HepG2 (cell line): ENCODE measurements at regions not wholly inside any gene's neighbourhood (a gene's known extent, or its start where the extent isn't known, plus 50 kb on each side); places are given as distances from the start of the nearest gene placed in this dataset.

Experiments
- ATAC-seq: fragments of 200-7000 bp; cut with Tn5 transposase; 3 replicates; pipeline ENCODE4 v1.9.1; 2020; ENCODE audit warnings: mild to moderate bottlenecking, moderate library complexity
- BruUV-seq: library from RNA; stranded (reverse); fragments of 400-500 nt; replicated peaks from 2 replicates; lab custom pipeline; 2021; lab: Mats Ljungman, UMichigan
- CTCF ChIA-PET: fragments of 300-600 bp; formaldehyde crosslinking; extraction: SDS; loops from one replicate; lab custom pipeline; 2021; ENCODE audit warnings: low total read pairs, inconsistent platforms, low intra/inter-chr PET ratio; lab: Yijun Ruan, JAX
- POLR2A ChIA-PET: fragments of 350-600 bp; sonication (Branson Sonifier 250); formaldehyde crosslinking; loops from one replicate; lab custom pipeline; 2020; ENCODE audit warnings: antibody characterized with exemption, inconsistent platforms; lab: Yijun Ruan, JAX
- DNase-seq: peaks from one replicate; pipeline ENCODE4 v3.0.0-alpha.2; 2015; ENCODE audit warnings: low spot score
- FAIRE-seq: peaks from 3 replicates; lab custom pipeline; 2011; peaks lifted over from hg19 to GRCh38; lab: Jason Lieb, UNC
- H2AFZ ChIP-seq: one replicate; pipeline ENCODE4 v1.6.1; 2011; ENCODE audit warnings: low read length, inconsistent platforms
- H3K27ac ChIP-seq: fragments of 300-600 bp; 3 replicates; pipeline ENCODE4 v1.8.0; 2011; ENCODE audit warnings: mixed run types, mild to moderate bottlenecking, mixed read lengths, low read length, inconsistent platforms; ENCODE audit not compliant: insufficient read depth; ENCODE audit errors: extremely low read length
- H3K27me3 ChIP-seq, 2 experiments: fragments of 200-600 bp in 1 of 2; 2 replicates in 1 of 2; 3 replicates in 1 of 2; pipeline versions ENCODE4 v1.6.0 to v1.8.0; 2011; ENCODE audit warnings: low read length in 2 of 2, mild to moderate bottlenecking in 2 of 2, moderate library complexity in 2 of 2, inconsistent platforms in 1 of 2; ENCODE audit not compliant: insufficient read depth in 2 of 2, control insufficient read depth in 1 of 2
- H3K36me3 ChIP-seq, 2 experiments: fragments of 200-600 bp in 1 of 2; replicated peaks in 1 of 2; 2 replicates in 1 of 2; 3 replicates in 1 of 2; pipeline versions ENCODE4 v1.5.1 to v1.8.0; 2011; ENCODE audit warnings: low read length in 2 of 2, inconsistent platforms in 1 of 2; ENCODE audit not compliant: insufficient read depth in 2 of 2, control insufficient read depth in 1 of 2
- H3K4me1 ChIP-seq: 2 replicates; pipeline ENCODE4 v1.5.1; 2012; ENCODE audit warnings: low read length, inconsistent platforms; ENCODE audit not compliant: insufficient read depth
- H3K4me2 ChIP-seq: 2 replicates; pipeline ENCODE4 v1.6.0; 2011; ENCODE audit warnings: low read depth, low read length, inconsistent platforms
- H3K4me3 ChIP-seq, 3 experiments: fragments of 200-600 bp in 1 of 3; sonication (generic), shearing (Covaris generic) in 1 of 3; replicated peaks in 1 of 3; 2 replicates each; pipeline ENCODE4 v1.5.1; 2011 to 2016; ENCODE audit warnings: low read length in 3 of 3, inconsistent platforms in 2 of 3, low read depth in 2 of 3, mild to moderate bottlenecking in 2 of 3, control low read depth in 1 of 3, mixed read lengths in 1 of 3; ENCODE audit not compliant: insufficient read depth in 1 of 3
- H3K79me2 ChIP-seq: one replicate; pipeline ENCODE4 v1.6.1; 2011; ENCODE audit warnings: low read length, inconsistent platforms; ENCODE audit not compliant: insufficient read depth
- H3K9ac ChIP-seq: 2 replicates; pipeline ENCODE4 v1.6.0; 2011; ENCODE audit warnings: mild to moderate bottlenecking, low read depth, low read length, inconsistent platforms; ENCODE audit not compliant: insufficient read depth
- H3K9me3 ChIP-seq: 2 replicates; pipeline ENCODE4 v1.5.1; 2012; ENCODE audit warnings: mild to moderate bottlenecking, low read length
- H4K20me1 ChIP-seq: 2 replicates; pipeline ENCODE4 v1.6.0; 2011; ENCODE audit warnings: inconsistent platforms, mild to moderate bottlenecking, low read length, moderate library complexity; ENCODE audit not compliant: insufficient read depth
- KAT2B ChIP-seq: fragments of 150-350 bp; IDR thresholded peaks from 2 replicates; pipeline ENCODE4 v1.6.1; 2014; ENCODE audit warnings: low read depth, low read length, borderline replicate concordance
- ZNF530 ChIP-seq: sonication (generic); formaldehyde crosslinking; IDR thresholded peaks from 2 replicates; pipeline ENCODE4 v1.5.0; 2020; ENCODE audit warnings: low read depth, mild to moderate bottlenecking, missing genetic modification reagents
- WGBS: methylation state at CpG from one replicate; pipeline ENCODE4 v1.1.6; 2017; ENCODE audit warnings: low lambda C conversion rate; 5-methylcytosine and 5-hydroxymethylcytosine counted together
- in situ Hi-C: cut with HindIII; loops from 2 replicates; pipeline ENCODE4 v1.10.0; 2017; ENCODE audit warnings: low pct_unique_long_range_greater_than_20kb; ENCODE audit not compliant: extremely low pct_ligation_motif_present
- intact Hi-C: fragments of 100-400 bp; cut with micrococcal nuclease; formaldehyde crosslinking; loops from one replicate; pipeline ENCODE4 v1.10.0; 2022; ENCODE audit not compliant: unreplicated experiment
- TF ChIP-seq, protein P1 (sequence below): sonication (generic); formaldehyde crosslinking; IDR thresholded peaks from 2 replicates; pipeline ENCODE4 v1.4.0; 2020; ENCODE audit warnings: mild to moderate bottlenecking, missing genetic modification reagents
- TF ChIP-seq, protein P2 (sequence below): IDR thresholded peaks from 2 replicates; pipeline ENCODE4 v1.6.1; 2016; ENCODE audit warnings: missing compliant biosample characterization, missing genetic modification reagents, borderline replicate concordance
- TF ChIP-seq, protein P3 (sequence below): sonication (generic); formaldehyde crosslinking; IDR thresholded peaks from 2 replicates; pipeline ENCODE4 v1.9.0; 2021; ENCODE audit warnings: missing genetic modification reagents, mild to moderate bottlenecking, borderline replicate concordance

DNA sequence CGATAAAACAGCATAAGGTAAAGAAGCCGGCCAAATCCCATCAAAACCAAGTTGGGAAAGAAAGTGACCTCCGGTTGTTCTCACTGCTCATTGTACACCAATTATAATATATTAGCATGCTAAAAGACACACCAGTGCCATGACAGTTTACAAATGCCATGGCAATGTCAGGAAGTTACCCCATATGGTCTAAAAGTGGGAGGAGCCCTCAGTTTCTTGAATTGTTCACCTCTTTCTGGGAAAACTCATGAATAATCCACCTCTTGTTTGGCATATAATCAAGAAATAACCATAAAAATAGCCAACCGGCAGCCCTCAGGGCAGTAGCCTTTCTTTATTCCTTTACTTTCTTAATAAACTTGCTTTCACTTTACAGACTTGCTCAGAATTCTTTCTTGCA, 544.9 kb upstream of the SETBP1 start:
- H3K27me3 ChIP-seq = no peaks in the 10 kb centered on the region
- no peak overlapping the region for H2AFZ ChIP-seq
- no peak overlapping the region for H3K9ac ChIP-seq
- no peak for ATAC-seq
- no TSS peak for BruUV-seq
- H3K79me2 ChIP-seq = no peaks in the 10 kb centered on the region
- in situ Hi-C loops = no loop called here
- FAIRE-seq = no peak
- H3K4me2 ChIP-seq = no peak overlapping the region
- DNase-seq = no peak
- POLR2A ChIA-PET = no interaction called here
- intact Hi-C loops = loop anchor here (10.0 kb wide), 1 partner anchor 1249 kb away; no protein-coding TSS in a partner anchor
- no peak overlapping the region for H3K4me3 ChIP-seq
- no peaks in the 10 kb centered on the region for H3K36me3 ChIP-seq
- no peaks in the 10 kb centered on the region; the same call in 1 of the 2 replicates for H3K9me3 ChIP-seq
- H3K4me1 ChIP-seq = no peaks in the 10 kb centered on the region
- H3K27ac ChIP-seq = no peak overlapping the region
- TF ChIP-seq, protein P1, sequence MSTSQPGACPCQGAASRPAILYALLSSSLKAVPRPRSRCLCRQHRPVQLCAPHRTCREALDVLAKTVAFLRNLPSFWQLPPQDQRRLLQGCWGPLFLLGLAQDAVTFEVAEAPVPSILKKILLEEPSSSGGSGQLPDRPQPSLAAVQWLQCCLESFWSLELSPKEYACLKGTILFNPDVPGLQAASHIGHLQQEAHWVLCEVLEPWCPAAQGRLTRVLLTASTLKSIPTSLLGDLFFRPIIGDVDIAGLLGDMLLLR (CRISPR knock-in tag) = no peak
- TF ChIP-seq, protein P2, sequence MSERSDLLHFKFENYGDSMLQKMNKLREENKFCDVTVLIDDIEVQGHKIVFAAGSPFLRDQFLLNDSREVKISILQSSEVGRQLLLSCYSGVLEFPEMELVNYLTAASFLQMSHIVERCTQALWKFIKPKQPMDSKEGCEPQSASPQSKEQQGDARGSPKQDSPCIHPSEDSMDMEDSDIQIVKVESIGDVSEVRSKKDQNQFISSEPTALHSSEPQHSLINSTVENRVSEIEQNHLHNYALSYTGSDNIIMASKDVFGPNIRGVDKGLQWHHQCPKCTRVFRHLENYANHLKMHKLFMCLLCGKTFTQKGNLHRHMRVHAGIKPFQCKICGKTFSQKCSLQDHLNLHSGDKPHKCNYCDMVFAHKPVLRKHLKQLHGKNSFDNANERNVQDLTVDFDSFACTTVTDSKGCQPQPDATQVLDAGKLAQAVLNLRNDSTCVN (CRISPR knock-in tag) = no peak
- TF ChIP-seq, all 625 proteins: peak for 0
- H4K20me1 ChIP-seq = no peaks in the 10 kb centered on the region
- CTCF ChIA-PET = no interaction called here
- WGBS = 62% methylated on average over 4 of the region's 4 CpGs

DNA sequence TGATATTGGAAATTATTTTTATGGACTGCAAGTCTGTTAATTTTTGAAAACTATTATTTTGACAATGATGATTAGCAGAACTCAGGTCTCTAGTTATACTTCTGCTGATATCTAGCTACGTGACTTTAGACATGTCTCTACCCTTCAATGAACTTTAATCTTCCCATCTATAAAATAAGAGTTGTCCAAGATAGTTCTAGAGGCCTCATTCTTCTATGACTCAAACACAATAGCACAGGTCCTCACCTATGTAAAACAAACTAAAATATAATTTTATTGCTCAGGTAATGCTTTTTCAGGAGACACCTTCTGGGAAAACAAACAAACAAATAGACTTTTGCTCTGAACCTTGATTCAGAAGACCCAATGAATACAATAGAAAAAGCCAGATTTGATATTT, 544.4 kb upstream of the SETBP1 start:
- in situ Hi-C loops (no loop called here), intact Hi-C loops (loop anchor here (10.0 kb wide), 1 partner anchor 1248 kb away; no protein-coding TSS in a partner anchor)
- no peak for ATAC-seq

More for the DNA sequence above, 544.4 kb upstream of the SETBP1 start:
- DNase-seq = no peak
- ChIA-PET CTCF (no interaction called here), POLR2A (no interaction called here)
- no TSS peak for BruUV-seq
- Histone ChIP-seq H3K79me2 (no peaks in the 10 kb centered on the region), H4K20me1 (no peaks in the 10 kb centered on the region), H3K9ac (no peak overlapping the region), H3K27ac (no peak overlapping the region), H3K36me3 (no peaks in the 10 kb centered on the region), H3K27me3 (no peaks in the 10 kb centered on the region), H3K4me2 (no peak overlapping the region), H2AFZ (no peak overlapping the region), H3K4me3 (no peak overlapping the region), H3K9me3 (no peaks in the 10 kb centered on the region; the same call in 1 of the 2 replicates), H3K4me1 (no peaks in the 10 kb centered on the region)
- 0% methylated on average over 1 of the region's 1 CpG for WGBS
- TF ChIP-seq, protein P3, sequence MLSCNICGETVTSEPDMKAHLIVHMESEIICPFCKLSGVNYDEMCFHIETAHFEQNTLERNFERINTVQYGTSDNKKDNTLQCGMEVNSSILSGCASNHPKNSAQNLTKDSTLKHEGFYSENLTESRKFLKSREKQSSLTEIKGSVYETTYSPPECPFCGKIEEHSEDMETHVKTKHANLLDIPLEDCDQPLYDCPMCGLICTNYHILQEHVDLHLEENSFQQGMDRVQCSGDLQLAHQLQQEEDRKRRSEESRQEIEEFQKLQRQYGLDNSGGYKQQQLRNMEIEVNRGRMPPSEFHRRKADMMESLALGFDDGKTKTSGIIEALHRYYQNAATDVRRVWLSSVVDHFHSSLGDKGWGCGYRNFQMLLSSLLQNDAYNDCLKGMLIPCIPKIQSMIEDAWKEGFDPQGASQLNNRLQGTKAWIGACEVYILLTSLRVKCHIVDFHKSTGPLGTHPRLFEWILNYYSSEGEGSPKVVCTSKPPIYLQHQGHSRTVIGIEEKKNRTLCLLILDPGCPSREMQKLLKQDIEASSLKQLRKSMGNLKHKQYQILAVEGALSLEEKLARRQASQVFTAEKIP (CRISPR knock-in tag) = no peak
- no peak for TF ChIP-seq ZNF530 (CRISPR knock-in tag)
- no peak for TF ChIP-seq KAT2B
- FAIRE-seq = no peak
